Uterus (tissue), 3 donors: ENCODE measurements at regions not wholly inside any gene's neighbourhood (a gene's known extent, or its start where the extent isn't known, plus 50 kb on each side); places are given as distances from the start of the nearest gene placed in this dataset.

Source experiments
- DNase-seq, 2 donors: peaks; one replicate each; pipeline ENCODE4 v3.0.0-alpha.2; 2019 to 2020
- H3K27ac ChIP-seq, 2 donors: fragments of 200-600 bp; sonication (generic); 1 replicate in 1 of 2; 2 replicates in 1 of 2; pipeline ENCODE4 v1.5.1; 2016 to 2018
- H3K27me3 ChIP-seq, 2 donors: fragments of 200-600 bp; sonication (generic); one replicate each; pipeline ENCODE4 v1.5.1; 2018 to 2019; ENCODE audit warnings: control low read depth in 1 of 2
- H3K36me3 ChIP-seq, 2 donors: fragments of 200-600 bp; sonication (generic); one replicate each; pipeline ENCODE4 v1.5.1; 2019; ENCODE audit warnings: control low read depth in 1 of 2
- H3K4me1 ChIP-seq, 2 donors: fragments of 200-600 bp; sonication (generic); one replicate each; pipeline ENCODE4 v1.5.1; 2018 to 2019; ENCODE audit warnings: control low read depth in 1 of 2
- H3K4me3 ChIP-seq, 2 donors: fragments of 200-600 bp; sonication (generic); 1 replicate in 1 of 2; 2 replicates in 1 of 2; pipeline ENCODE4 v1.5.1; 2018 to 2019; ENCODE audit warnings: mild to moderate bottlenecking in 1 of 2
- H3K9me3 ChIP-seq, 2 donors: fragments of 200-600 bp; sonication (generic); one replicate each; pipeline ENCODE4 v1.5.1; 2019; ENCODE audit warnings: control low read depth in 1 of 2
- POLR2A ChIP-seq, 2 donors: fragments of 450-650 bp; IDR thresholded peaks; one replicate each; pipeline ENCODE4 v1.6.1; 2016; ENCODE audit warnings: antibody characterized with exemption in 2 of 2, mild to moderate bottlenecking in 1 of 2, moderate library complexity in 1 of 2
- intact Hi-C: fragments of 100-400 bp; cut with DNase I; formaldehyde crosslinking; loops from one replicate; pipeline ENCODE4 v1.15.1; 2023; ENCODE audit warnings: low total_unique reads
- TF ChIP-seq, protein P1 (sequence below), 4 experiments: fragments of 200-600 bp in 2 of 4; fragments of 450-650 bp in 2 of 4; sonication (generic) in 2 of 4; IDR thresholded peaks; one replicate each; pipeline ENCODE4 v1.5.1; 2016 to 2019; ENCODE audit warnings: antibody characterized with exemption in 4 of 4, mild to moderate bottlenecking in 2 of 4, moderate library complexity in 1 of 4
- donor health status: DM: yes; HTN: yes; CAD: no.

- Histone ChIP-seq H3K4me1 (no peaks in the 10 kb centered on the region), H3K27ac (no peak overlapping the region), H3K36me3 (no peaks in the 10 kb centered on the region), H3K27me3 (no peaks in the 10 kb centered on the region), H3K4me3 (no peak overlapping the region), H3K9me3 (no peaks in the 10 kb centered on the region)
- intact Hi-C loops = no loop called here
- TF ChIP-seq, protein P1, sequence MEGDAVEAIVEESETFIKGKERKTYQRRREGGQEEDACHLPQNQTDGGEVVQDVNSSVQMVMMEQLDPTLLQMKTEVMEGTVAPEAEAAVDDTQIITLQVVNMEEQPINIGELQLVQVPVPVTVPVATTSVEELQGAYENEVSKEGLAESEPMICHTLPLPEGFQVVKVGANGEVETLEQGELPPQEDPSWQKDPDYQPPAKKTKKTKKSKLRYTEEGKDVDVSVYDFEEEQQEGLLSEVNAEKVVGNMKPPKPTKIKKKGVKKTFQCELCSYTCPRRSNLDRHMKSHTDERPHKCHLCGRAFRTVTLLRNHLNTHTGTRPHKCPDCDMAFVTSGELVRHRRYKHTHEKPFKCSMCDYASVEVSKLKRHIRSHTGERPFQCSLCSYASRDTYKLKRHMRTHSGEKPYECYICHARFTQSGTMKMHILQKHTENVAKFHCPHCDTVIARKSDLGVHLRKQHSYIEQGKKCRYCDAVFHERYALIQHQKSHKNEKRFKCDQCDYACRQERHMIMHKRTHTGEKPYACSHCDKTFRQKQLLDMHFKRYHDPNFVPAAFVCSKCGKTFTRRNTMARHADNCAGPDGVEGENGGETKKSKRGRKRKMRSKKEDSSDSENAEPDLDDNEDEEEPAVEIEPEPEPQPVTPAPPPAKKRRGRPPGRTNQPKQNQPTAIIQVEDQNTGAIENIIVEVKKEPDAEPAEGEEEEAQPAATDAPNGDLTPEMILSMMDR (IDR thresholded peaks at IDR 0.05) = no peak
- no peak for TF ChIP-seq POLR2A (IDR thresholded peaks at IDR 0.05)
- DNase-seq = no peak
Measured at GRCh38 chr16:80389338-80389737, 151.5 kb upstream of the DYNLRB2 start.

- TF ChIP-seq, protein P1 (IDR thresholded peaks at IDR 0.05) = no peak
- no peak for TF ChIP-seq POLR2A (IDR thresholded peaks at IDR 0.05)
- H3K9me3 ChIP-seq = no peaks in the 10 kb centered on the region
- no peak overlapping the region for H3K27ac ChIP-seq
- no peak overlapping the region for H3K4me3 ChIP-seq
- H3K4me1 ChIP-seq = no peaks in the 10 kb centered on the region
- no peak for DNase-seq
- H3K36me3 ChIP-seq = no peaks in the 10 kb centered on the region
- intact Hi-C loops = no loop called here
- no peaks in the 10 kb centered on the region for H3K27me3 ChIP-seq
Measured at GRCh38 chr16:80387318-80387921, 153.4 kb upstream of the DYNLRB2 start.

GRCh38 chr16:80384862-80385261, 155.9 kb upstream of the DYNLRB2 start:
- no peak for DNase-seq
- Histone ChIP-seq H3K36me3 (no peaks in the 10 kb centered on the region), H3K4me3 (no peak overlapping the region), H3K27ac (no peak overlapping the region), H3K27me3 (no peaks in the 10 kb centered on the region), H3K9me3 (no peaks in the 10 kb centered on the region), H3K4me1 (no peaks in the 10 kb centered on the region)
- intact Hi-C loops = no loop called here
- no peak for TF ChIP-seq POLR2A (IDR thresholded peaks at IDR 0.05)
- TF ChIP-seq, protein P1 (IDR thresholded peaks at IDR 0.05) = no peak

GRCh38 chr16:80380514-80380913, 160.3 kb upstream of the DYNLRB2 start:
- TF ChIP-seq POLR2A (IDR thresholded peaks at IDR 0.05) = no peak
- TF ChIP-seq, protein P1 (IDR thresholded peaks at IDR 0.05) = no peak
- Histone ChIP-seq H3K27me3 (no peaks in the 10 kb centered on the region), H3K27ac (no peak overlapping the region), H3K4me1 (no peaks in the 10 kb centered on the region), H3K36me3 (no peaks in the 10 kb centered on the region), H3K4me3 (no peak overlapping the region), H3K9me3 (no peaks in the 10 kb centered on the region)
- DNase-seq = no peak
- intact Hi-C loops = no loop called here

DNA sequence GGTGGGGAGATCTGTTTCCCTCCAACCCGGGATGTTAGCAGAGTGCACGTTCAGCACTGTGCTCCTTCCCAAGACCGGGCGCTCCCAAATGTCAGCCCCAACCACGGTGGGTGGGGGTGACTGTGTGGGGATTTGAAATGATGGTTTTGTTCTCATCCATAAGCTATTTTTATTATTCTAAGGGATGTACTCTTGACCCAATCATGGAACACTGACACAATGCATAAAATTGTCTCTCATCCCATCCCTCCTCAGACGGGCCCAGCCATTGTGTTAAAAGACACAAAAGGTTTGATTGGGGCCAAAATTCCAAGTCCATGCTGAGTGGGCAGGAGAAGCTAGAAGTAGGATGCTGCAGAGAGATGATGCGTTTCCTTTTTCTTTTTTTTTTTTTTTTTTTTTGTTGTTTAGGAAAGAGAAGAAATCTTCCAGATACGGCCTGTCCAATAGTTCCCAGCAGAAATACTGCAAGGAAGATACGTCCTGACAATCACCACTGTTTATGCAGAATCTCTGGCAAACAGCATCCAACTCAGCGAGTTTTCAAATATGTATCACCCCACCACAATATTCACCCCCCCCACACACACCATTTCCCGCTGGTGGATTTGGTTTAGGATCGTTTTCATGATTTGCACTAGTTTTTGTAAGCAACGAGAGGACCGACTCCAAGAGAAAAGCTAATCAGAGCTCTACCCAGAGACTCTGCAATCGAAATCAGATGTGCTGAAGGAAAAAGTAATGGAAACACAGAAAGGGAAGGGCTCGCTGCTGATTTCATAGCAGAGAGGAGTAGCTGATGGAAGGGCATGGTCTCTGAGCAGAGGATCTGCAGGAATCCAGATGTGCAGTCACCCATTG, 163.5 kb upstream of the DYNLRB2 start:
- DNase-seq = no peak
- intact Hi-C loops = no loop called here
- H3K4me3 ChIP-seq = no peak overlapping the region
- H3K9me3 ChIP-seq = no peaks in the 10 kb centered on the region
- TF ChIP-seq POLR2A (IDR thresholded peaks at IDR 0.05) = no peak
- no peaks in the 10 kb centered on the region for H3K4me1 ChIP-seq
- H3K27me3 ChIP-seq = no peaks in the 10 kb centered on the region
- H3K36me3 ChIP-seq = no peaks in the 10 kb centered on the region
- peak overlapping the region; percentile 12 to 37 for H3K27ac ChIP-seq
